ENCODE measurements at regions not wholly inside any gene's neighbourhood (a gene's known extent, or its start where the extent isn't known, plus 50 kb on each side); places are given as distances from the start of the nearest gene placed in this dataset.
A peak's percentile ranks its signal among the peaks of the same experiment; 100 is the strongest.
"Not testable (repeated sequence)": the region's sequence is repeated elsewhere in the genome, so short reads cannot be mapped to it uniquely, and the experiment has no call there.

GRCh38 chr5:3456121-3456681 lies 139.4 kb upstream of the IRX1 start:
- no peak for TF ChIP-seq EZH2 (IDR thresholded peaks at IDR 0.05; ENCODE audit: borderline replicate concordance, low read depth, low read length, severe bottlenecking)
- TF ChIP-seq CTCF (IDR thresholded peaks at IDR 0.05; ENCODE audit: borderline replicate concordance, extremely low read depth, low read length, poor library complexity, severe bottlenecking): no peak
- H4K20me1 ChIP-seq (ENCODE audit: insufficient read depth, low read length): no peaks in the 10 kb centered on the region
- H3K4me2 ChIP-seq (ENCODE audit: insufficient read depth, low read length): no peak overlapping the region
- no peak overlapping the region for H3K9ac ChIP-seq (ENCODE audit: low read depth, low read length)
- H3K27me3 ChIP-seq (ENCODE audit: insufficient read depth, low read length, poor library complexity): no peaks in the 10 kb centered on the region
- ATAC-seq (ENCODE audit: insufficient read depth, low read depth) (peak; percentile 93), DNase-seq (peak; percentile 57)
- H3K4me1 ChIP-seq (ENCODE audit: insufficient read depth, low read length): peaks cover 4% of the 10 kb centered on the region; the same call in 1 of the 2 replicates
- H2AFZ ChIP-seq (ENCODE audit: low read depth, low read length): no peak overlapping the region
- H3K27ac ChIP-seq (ENCODE audit: low read length): no peak overlapping the region
- H3K4me3 ChIP-seq (ENCODE audit: low read depth in 1 of 2, low read length in 2 of 2): no peak overlapping the region
- H3K79me2 ChIP-seq (ENCODE audit: insufficient read depth, low read length): no peaks in the 10 kb centered on the region
- no peaks in the 10 kb centered on the region for H3K9me3 ChIP-seq (ENCODE audit: insufficient read depth, low read length, severe bottlenecking)
- H3K36me3 ChIP-seq (ENCODE audit: insufficient read depth, low read length): no peaks in the 10 kb centered on the region

GRCh38 chr5:3454028-3454427 lies 141.6 kb upstream of the IRX1 start:
- H3K79me2 ChIP-seq (ENCODE audit: insufficient read depth, low read length); DNase-seq; H3K9ac ChIP-seq (ENCODE audit: low read depth, low read length); H2AFZ ChIP-seq (ENCODE audit: low read depth, low read length); H3K4me3 ChIP-seq (ENCODE audit: low read depth in 1 of 2, low read length in 2 of 2); H3K9me3 ChIP-seq (ENCODE audit: insufficient read depth, low read length, severe bottlenecking); H3K36me3 ChIP-seq (ENCODE audit: insufficient read depth, low read length); H3K27ac ChIP-seq (ENCODE audit: low read length); ATAC-seq (ENCODE audit: insufficient read depth, low read depth); H3K27me3 ChIP-seq (ENCODE audit: insufficient read depth, low read length, poor library complexity); H3K4me1 ChIP-seq (ENCODE audit: insufficient read depth, low read length); H4K20me1 ChIP-seq (ENCODE audit: insufficient read depth, low read length); H3K4me2 ChIP-seq (ENCODE audit: insufficient read depth, low read length): not testable (repeated sequence)

GRCh38 chr5:3452622-3453021 lies 143.0 kb upstream of the IRX1 start:
- no peak overlapping the region for H3K4me3 ChIP-seq (ENCODE audit: low read depth in 1 of 2, low read length in 2 of 2)
- no peak overlapping the region for H3K27ac ChIP-seq (ENCODE audit: low read length)
- no peaks in the 10 kb centered on the region for H3K36me3 ChIP-seq (ENCODE audit: insufficient read depth, low read length)
- no peaks in the 10 kb centered on the region for H4K20me1 ChIP-seq (ENCODE audit: insufficient read depth, low read length)
- H3K9me3 ChIP-seq (ENCODE audit: insufficient read depth, low read length, severe bottlenecking): no peaks in the 10 kb centered on the region
- H3K79me2 ChIP-seq (ENCODE audit: insufficient read depth, low read length): no peaks in the 10 kb centered on the region
- ATAC-seq (ENCODE audit: insufficient read depth, low read depth) (no peak), DNase-seq (no peak)
- H3K4me2 ChIP-seq (ENCODE audit: insufficient read depth, low read length): no peak overlapping the region
- no peaks in the 10 kb centered on the region for H3K27me3 ChIP-seq (ENCODE audit: insufficient read depth, low read length, poor library complexity)
- H2AFZ ChIP-seq (ENCODE audit: low read depth, low read length): no peak overlapping the region
- H3K4me1 ChIP-seq (ENCODE audit: insufficient read depth, low read length): peaks cover 4% of the 10 kb centered on the region; the same call in 1 of the 2 replicates
- H3K9ac ChIP-seq (ENCODE audit: low read depth, low read length): no peak overlapping the region
- TF ChIP-seq EZH2 (IDR thresholded peaks at IDR 0.05; ENCODE audit: borderline replicate concordance, low read depth, low read length, severe bottlenecking): no peak

GRCh38 chr5:3451961-3452360 lies 143.7 kb upstream of the IRX1 start:
- H2AFZ ChIP-seq (ENCODE audit: low read depth, low read length): no peak overlapping the region
- DNase-seq (no peak), ATAC-seq (ENCODE audit: insufficient read depth, low read depth) (no peak)
- H3K4me2 ChIP-seq (ENCODE audit: insufficient read depth, low read length): no peak overlapping the region
- H3K4me3 ChIP-seq (ENCODE audit: low read depth in 1 of 2, low read length in 2 of 2): no peak overlapping the region
- no peaks in the 10 kb centered on the region for H3K9me3 ChIP-seq (ENCODE audit: insufficient read depth, low read length, severe bottlenecking)
- H3K27me3 ChIP-seq (ENCODE audit: insufficient read depth, low read length, poor library complexity): no peaks in the 10 kb centered on the region
- H3K9ac ChIP-seq (ENCODE audit: low read depth, low read length): no peak overlapping the region
- H3K27ac ChIP-seq (ENCODE audit: low read length): no peak overlapping the region
- TF ChIP-seq CTCF (IDR thresholded peaks at IDR 0.05; ENCODE audit: borderline replicate concordance, extremely low read depth, low read length, poor library complexity, severe bottlenecking) (no peak), EZH2 (IDR thresholded peaks at IDR 0.05; ENCODE audit: borderline replicate concordance, low read depth, low read length, severe bottlenecking) (no peak)
- H3K4me1 ChIP-seq (ENCODE audit: insufficient read depth, low read length): peaks cover 4% of the 10 kb centered on the region; the same call in 1 of the 2 replicates
- no peaks in the 10 kb centered on the region for H3K79me2 ChIP-seq (ENCODE audit: insufficient read depth, low read length)
- no peaks in the 10 kb centered on the region for H3K36me3 ChIP-seq (ENCODE audit: insufficient read depth, low read length)
- no peaks in the 10 kb centered on the region for H4K20me1 ChIP-seq (ENCODE audit: insufficient read depth, low read length)

Data from DND-41 (cell line).